ENCODE measurements at regions not wholly inside any gene's neighbourhood (a gene's known extent, or its start where the extent isn't known, plus 50 kb on each side); places are given as distances from the start of the nearest gene placed in this dataset.
"Not testable (repeated sequence)": the region's sequence is repeated elsewhere in the genome, so short reads cannot be mapped to it uniquely, and the experiment has no call there.

- DNase-seq (ENCODE audit: low read depth in 2 of 3, low spot score in 1 of 3), result no peak
Measured at GRCh38 chr9:26504057-26504456, 388.5 kb downstream of the CAAP1 start.

- no peak for DNase-seq (ENCODE audit: low read depth in 2 of 3, low spot score in 1 of 3)
Measured at GRCh38 chr9:26502311-26502710, 390.3 kb downstream of the CAAP1 start.

- DNase-seq (ENCODE audit: low read depth in 2 of 3, low spot score in 1 of 3), result no peak
Measured at GRCh38 chr9:26500471-26500870, 392.1 kb downstream of the CAAP1 start.

GRCh38 chr9:26492608-26493521 lies 399.7 kb downstream of the CAAP1 start:
- DNase-seq (ENCODE audit: low read depth in 2 of 3, low spot score in 1 of 3), result not testable (repeated sequence)

GRCh38 chr9:26491922-26492607 lies 400.5 kb downstream of the CAAP1 start:
- DNase-seq (ENCODE audit: low read depth in 2 of 3, low spot score in 1 of 3), result not testable (repeated sequence)

GRCh38 chr9:26483991-26484390 lies 408.6 kb downstream of the CAAP1 start:
- DNase-seq (ENCODE audit: low read depth in 2 of 3, low spot score in 1 of 3), result no peak

- no peak for DNase-seq (ENCODE audit: low read depth in 2 of 3, low spot score in 1 of 3)
Measured at GRCh38 chr9:26477963-26478362, 414.6 kb downstream of the CAAP1 start.

GRCh38 chr9:26471261-26471660 lies 421.3 kb downstream of the CAAP1 start:
- DNase-seq (ENCODE audit: low read depth in 2 of 3, low spot score in 1 of 3), result no peak

- no peak for DNase-seq (ENCODE audit: low read depth in 2 of 3, low spot score in 1 of 3)
Measured at GRCh38 chr9:26470284-26470683, 422.3 kb downstream of the CAAP1 start.

GRCh38 chr9:26463837-26464236 lies 428.8 kb downstream of the CAAP1 start:
- DNase-seq (ENCODE audit: low read depth in 2 of 3, low spot score in 1 of 3), result no peak

GRCh38 chr9:26462751-26463150 lies 429.9 kb downstream of the CAAP1 start:
- no peak for DNase-seq (ENCODE audit: low read depth in 2 of 3, low spot score in 1 of 3)

GRCh38 chr9:26462213-26462612 lies 430.4 kb downstream of the CAAP1 start:
- no peak for DNase-seq (ENCODE audit: low read depth in 2 of 3, low spot score in 1 of 3)

GRCh38 chr9:26460624-26461023 lies 432.0 kb downstream of the CAAP1 start:
- no peak for DNase-seq (ENCODE audit: low read depth in 2 of 3, low spot score in 1 of 3)

GRCh38 chr9:26459959-26460358 lies 432.6 kb downstream of the CAAP1 start:
- DNase-seq (ENCODE audit: low read depth in 2 of 3, low spot score in 1 of 3), result no peak

- no peak for DNase-seq (ENCODE audit: low read depth in 2 of 3, low spot score in 1 of 3)
Measured at GRCh38 chr9:26458054-26458453, 434.5 kb downstream of the CAAP1 start.

- DNase-seq (ENCODE audit: low read depth in 2 of 3, low spot score in 1 of 3), result no peak
Measured at GRCh38 chr9:26457151-26457550, 435.5 kb downstream of the CAAP1 start.

- no peak for DNase-seq (ENCODE audit: low read depth in 2 of 3, low spot score in 1 of 3)
Measured at GRCh38 chr9:26439061-26439624, 453.5 kb downstream of the CAAP1 start.

GRCh38 chr9:26437056-26437711 lies 455.4 kb downstream of the CAAP1 start:
- no peak for DNase-seq (ENCODE audit: low read depth in 2 of 3, low spot score in 1 of 3)

GRCh38 chr9:26426551-26427131 lies 466.0 kb downstream of the CAAP1 start:
- no peak for DNase-seq (ENCODE audit: low read depth in 2 of 3, low spot score in 1 of 3)

- DNase-seq (ENCODE audit: low read depth in 2 of 3, low spot score in 1 of 3), result no peak
Measured at GRCh38 chr9:26418480-26418879, 474.1 kb downstream of the CAAP1 start.

GRCh38 chr9:26415528-26415927 lies 477.1 kb downstream of the CAAP1 start:
- no peak for DNase-seq (ENCODE audit: low read depth in 2 of 3, low spot score in 1 of 3)

Data from stimulated activated CD4-positive, alpha-beta T cell treated with anti-CD3 and anti-CD28 coated beads, Interleukin-12 subunit alpha, Interleukin-12 subunit beta, amount 100 ng/mL, for 48 hours (primary cell).